Nephron progenitor cell (in vitro differentiated cells): ENCODE measurements at regions not wholly inside any gene's neighbourhood (a gene's known extent, or its start where the extent isn't known, plus 50 kb on each side); places are given as distances from the start of the nearest gene placed in this dataset.

Source experiments
- DNase-seq: peaks from one replicate; pipeline ENCODE4 v3.0.0; 2021
- H3K27ac Mint-ChIP-seq: 2 replicates; pipeline ENCODE4 v1.8.0; 2021; ENCODE audit warnings: mild to moderate bottlenecking, moderate library complexity, mixed read lengths
- H3K27me3 Mint-ChIP-seq: 2 replicates; pipeline ENCODE4 v1.8.0; 2021; ENCODE audit warnings: mild to moderate bottlenecking, low read depth, mixed read lengths; ENCODE audit not compliant: poor library complexity
- H3K36me3 Mint-ChIP-seq: 2 replicates; pipeline ENCODE4 v1.8.0; 2021; ENCODE audit warnings: low read depth, mixed read lengths
- H3K4me1 Mint-ChIP-seq: 2 replicates; pipeline ENCODE4 v1.8.0; 2021; ENCODE audit warnings: mixed read lengths
- H3K4me3 Mint-ChIP-seq: 2 replicates; pipeline ENCODE4 v1.8.0; 2021; ENCODE audit warnings: mild to moderate bottlenecking, moderate library complexity, mixed read lengths
- H3K9me3 Mint-ChIP-seq: 2 replicates; pipeline ENCODE4 v1.8.0; 2021; ENCODE audit warnings: mild to moderate bottlenecking, moderate library complexity, mixed read lengths
- CTCF ChIP-seq: fragments of 200-600 bp; sonication (generic); IDR thresholded peaks from 2 replicates; pipeline ENCODE4 v1.5.0; 2021; ENCODE audit warnings: antibody characterized with exemption

- Mint-ChIP-seq H3K27ac (no peak overlapping the region), H3K36me3 (no peaks in the 10 kb centered on the region), H3K9me3 (no peaks in the 10 kb centered on the region), H3K4me1 (peaks cover 11% of the 10 kb centered on the region), H3K4me3 (no peak overlapping the region), H3K27me3 (no peaks in the 10 kb centered on the region)
- TF ChIP-seq CTCF: no peak
- no peak for DNase-seq
Measured at GRCh38 chr14:47961634-47962033, 286.2 kb upstream of the MDGA2 start.

GRCh38 chr14:47959740-47960139, 284.3 kb upstream of the MDGA2 start:
- Mint-ChIP-seq H3K4me1 (no peaks in the 10 kb centered on the region), H3K27ac (no peak overlapping the region), H3K9me3 (no peaks in the 10 kb centered on the region), H3K27me3 (no peaks in the 10 kb centered on the region), H3K36me3 (no peaks in the 10 kb centered on the region), H3K4me3 (no peak overlapping the region)
- TF ChIP-seq CTCF: no peak
- DNase-seq: no peak

- H3K27ac Mint-ChIP-seq: no peak overlapping the region
- H3K9me3 Mint-ChIP-seq: no peaks in the 10 kb centered on the region
- H3K4me1 Mint-ChIP-seq: peaks cover 5% of the 10 kb centered on the region
- no peak overlapping the region for H3K4me3 Mint-ChIP-seq
- no peaks in the 10 kb centered on the region for H3K27me3 Mint-ChIP-seq
- no peak for TF ChIP-seq CTCF
- DNase-seq: peak; percentile 5
- no peaks in the 10 kb centered on the region for H3K36me3 Mint-ChIP-seq
Measured at GRCh38 chr14:47949006-47949405, 273.6 kb upstream of the MDGA2 start.

- no peaks in the 10 kb centered on the region for H3K4me1 Mint-ChIP-seq
- no peaks in the 10 kb centered on the region for H3K36me3 Mint-ChIP-seq
- no peak for DNase-seq
- no peaks in the 10 kb centered on the region for H3K9me3 Mint-ChIP-seq
- peaks cover 3% of the 10 kb centered on the region for H3K27me3 Mint-ChIP-seq
- no peak for TF ChIP-seq CTCF
- H3K4me3 Mint-ChIP-seq: no peak overlapping the region
- H3K27ac Mint-ChIP-seq: no peak overlapping the region
Measured at GRCh38 chr14:47935332-47935731, 259.9 kb upstream of the MDGA2 start.

- Mint-ChIP-seq H3K4me3 (no peak overlapping the region), H3K27me3 (no peaks in the 10 kb centered on the region), H3K36me3 (no peaks in the 10 kb centered on the region), H3K4me1 (no peaks in the 10 kb centered on the region), H3K27ac (no peak overlapping the region), H3K9me3 (peaks cover 15% of the 10 kb centered on the region)
- TF ChIP-seq CTCF: no peak
- no peak for DNase-seq
Measured at GRCh38 chr14:47929334-47929733, 253.9 kb upstream of the MDGA2 start.

DNA sequence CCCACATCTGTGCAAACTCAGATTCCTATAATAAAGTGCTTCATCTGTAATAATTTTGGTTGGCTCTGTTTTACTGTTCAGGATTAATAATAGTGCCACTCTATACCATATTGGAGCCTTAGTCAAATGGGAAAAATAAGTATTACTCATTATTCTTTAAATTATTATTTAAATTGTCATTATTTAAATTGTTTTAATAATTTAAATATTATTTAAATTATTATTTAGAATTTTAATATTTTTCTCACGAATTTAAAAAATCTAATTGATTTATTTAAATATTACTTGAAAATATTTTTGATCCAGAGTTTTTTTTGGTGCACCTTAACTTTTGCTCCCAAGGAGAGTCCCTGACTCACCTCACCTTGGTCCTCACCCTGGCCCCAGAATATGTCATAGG, 245.7 kb upstream of the MDGA2 start:
- no peak for DNase-seq
- Mint-ChIP-seq H3K4me1 (peaks cover 5% of the 10 kb centered on the region), H3K27me3 (no peaks in the 10 kb centered on the region), H3K36me3 (no peaks in the 10 kb centered on the region), H3K9me3 (peaks cover 18% of the 10 kb centered on the region), H3K27ac (no peak overlapping the region), H3K4me3 (no peak overlapping the region)
- no peak for TF ChIP-seq CTCF
